HepG2 (cell line): ENCODE measurements at regions not wholly inside any gene's neighbourhood (a gene's known extent, or its start where the extent isn't known, plus 50 kb on each side); places are given as distances from the start of the nearest gene placed in this dataset.

ENCODE experiments used
- ATAC-seq: fragments of 200-7000 bp; cut with Tn5 transposase; 3 replicates; pipeline ENCODE4 v1.9.1; 2020; ENCODE audit warnings: mild to moderate bottlenecking, moderate library complexity
- BruUV-seq: library from RNA; stranded (reverse); fragments of 400-500 nt; replicated peaks from 2 replicates; lab custom pipeline; 2021; lab: Mats Ljungman, UMichigan
- CTCF ChIA-PET: fragments of 300-600 bp; formaldehyde crosslinking; extraction: SDS; loops from one replicate; lab custom pipeline; 2021; ENCODE audit warnings: low total read pairs, inconsistent platforms, low intra/inter-chr PET ratio; lab: Yijun Ruan, JAX
- POLR2A ChIA-PET: fragments of 350-600 bp; sonication (Branson Sonifier 250); formaldehyde crosslinking; loops from one replicate; lab custom pipeline; 2020; ENCODE audit warnings: antibody characterized with exemption, inconsistent platforms; lab: Yijun Ruan, JAX
- DNase-seq: peaks from one replicate; pipeline ENCODE4 v3.0.0-alpha.2; 2015; ENCODE audit warnings: low spot score
- FAIRE-seq: peaks from 3 replicates; lab custom pipeline; 2011; peaks lifted over from hg19 to GRCh38; lab: Jason Lieb, UNC
- H2AFZ ChIP-seq: one replicate; pipeline ENCODE4 v1.6.1; 2011; ENCODE audit warnings: low read length, inconsistent platforms
- H3K27ac ChIP-seq: fragments of 300-600 bp; 3 replicates; pipeline ENCODE4 v1.8.0; 2011; ENCODE audit warnings: mixed run types, mild to moderate bottlenecking, mixed read lengths, low read length, inconsistent platforms; ENCODE audit not compliant: insufficient read depth; ENCODE audit errors: extremely low read length
- H3K27me3 ChIP-seq, 2 experiments: fragments of 200-600 bp in 1 of 2; 2 replicates in 1 of 2; 3 replicates in 1 of 2; pipeline versions ENCODE4 v1.6.0 to v1.8.0; 2011; ENCODE audit warnings: low read length in 2 of 2, mild to moderate bottlenecking in 2 of 2, moderate library complexity in 2 of 2, inconsistent platforms in 1 of 2; ENCODE audit not compliant: insufficient read depth in 2 of 2, control insufficient read depth in 1 of 2
- H3K36me3 ChIP-seq, 2 experiments: fragments of 200-600 bp in 1 of 2; replicated peaks in 1 of 2; 2 replicates in 1 of 2; 3 replicates in 1 of 2; pipeline versions ENCODE4 v1.5.1 to v1.8.0; 2011; ENCODE audit warnings: low read length in 2 of 2, inconsistent platforms in 1 of 2; ENCODE audit not compliant: insufficient read depth in 2 of 2, control insufficient read depth in 1 of 2
- H3K4me1 ChIP-seq: 2 replicates; pipeline ENCODE4 v1.5.1; 2012; ENCODE audit warnings: low read length, inconsistent platforms; ENCODE audit not compliant: insufficient read depth
- H3K4me2 ChIP-seq: 2 replicates; pipeline ENCODE4 v1.6.0; 2011; ENCODE audit warnings: low read depth, low read length, inconsistent platforms
- H3K4me3 ChIP-seq, 3 experiments: fragments of 200-600 bp in 1 of 3; sonication (generic), shearing (Covaris generic) in 1 of 3; replicated peaks in 1 of 3; 2 replicates each; pipeline ENCODE4 v1.5.1; 2011 to 2016; ENCODE audit warnings: low read length in 3 of 3, inconsistent platforms in 2 of 3, low read depth in 2 of 3, mild to moderate bottlenecking in 2 of 3, control low read depth in 1 of 3, mixed read lengths in 1 of 3; ENCODE audit not compliant: insufficient read depth in 1 of 3
- H3K79me2 ChIP-seq: one replicate; pipeline ENCODE4 v1.6.1; 2011; ENCODE audit warnings: low read length, inconsistent platforms; ENCODE audit not compliant: insufficient read depth
- H3K9ac ChIP-seq: 2 replicates; pipeline ENCODE4 v1.6.0; 2011; ENCODE audit warnings: mild to moderate bottlenecking, low read depth, low read length, inconsistent platforms; ENCODE audit not compliant: insufficient read depth
- H3K9me3 ChIP-seq: 2 replicates; pipeline ENCODE4 v1.5.1; 2012; ENCODE audit warnings: mild to moderate bottlenecking, low read length
- H4K20me1 ChIP-seq: 2 replicates; pipeline ENCODE4 v1.6.0; 2011; ENCODE audit warnings: inconsistent platforms, mild to moderate bottlenecking, low read length, moderate library complexity; ENCODE audit not compliant: insufficient read depth
- DMTF1 ChIP-seq: sonication (generic); formaldehyde crosslinking; IDR thresholded peaks from 2 replicates; pipeline ENCODE4 v1.4.0; 2020; ENCODE audit warnings: mild to moderate bottlenecking, missing genetic modification reagents
- ESRRA ChIP-seq: sonication (generic); formaldehyde crosslinking; IDR thresholded peaks from 2 replicates; pipeline ENCODE4 v1.5.1; 2020; ENCODE audit warnings: mild to moderate bottlenecking, low read depth, missing genetic modification reagents
- IKZF4 ChIP-seq: sonication (generic); formaldehyde crosslinking; IDR thresholded peaks from 2 replicates; pipeline ENCODE4 v1.5.1; 2020; ENCODE audit warnings: borderline replicate concordance, mild to moderate bottlenecking, low read depth, missing genetic modification reagents; ENCODE audit errors: not compliant biosample characterization
- KLF11 ChIP-seq: IDR thresholded peaks from 2 replicates; pipeline ENCODE4 v1.6.1; 2016; ENCODE audit warnings: missing compliant biosample characterization
- PHF5A ChIP-seq: IDR thresholded peaks from one replicate; pipeline ENCODE4 v1.6.1; 2018; ENCODE audit warnings: low read depth, missing genetic modification reagents; ENCODE audit not compliant: unreplicated experiment
- SNRNP70 ChIP-seq: fragments of 200-400 bp; formaldehyde crosslinking; IDR thresholded peaks from 2 replicates; pipeline ENCODE4 v1.6.1; 2017; ENCODE audit warnings: mild to moderate bottlenecking, low read depth, low read length, moderate library complexity
- TBX2 ChIP-seq: sonication (generic); formaldehyde crosslinking; IDR thresholded peaks from 2 replicates; pipeline ENCODE4 v1.5.0; 2020; ENCODE audit warnings: missing genetic modification reagents, mild to moderate bottlenecking, borderline replicate concordance
- ZNF264 ChIP-seq: sonication (generic); formaldehyde crosslinking; IDR thresholded peaks from 2 replicates; pipeline ENCODE4 v1.4.0; 2020; ENCODE audit warnings: missing genetic modification reagents
- ZNF747 ChIP-seq: sonication (generic); formaldehyde crosslinking; IDR thresholded peaks from 2 replicates; pipeline ENCODE4 v1.8.1; 2023; ENCODE audit warnings: missing genetic modification reagents, mild to moderate bottlenecking, borderline replicate concordance
- WGBS: methylation state at CpG from one replicate; pipeline ENCODE4 v1.1.6; 2017; ENCODE audit warnings: low lambda C conversion rate; 5-methylcytosine and 5-hydroxymethylcytosine counted together
- in situ Hi-C: cut with HindIII; loops from 2 replicates; pipeline ENCODE4 v1.10.0; 2017; ENCODE audit warnings: low pct_unique_long_range_greater_than_20kb; ENCODE audit not compliant: extremely low pct_ligation_motif_present
- intact Hi-C: fragments of 100-400 bp; cut with micrococcal nuclease; formaldehyde crosslinking; loops from one replicate; pipeline ENCODE4 v1.10.0; 2022; ENCODE audit not compliant: unreplicated experiment
- TF ChIP-seq, protein P1 (sequence below): sonication (generic); formaldehyde crosslinking; conservative IDR thresholded peaks from 2 replicates; pipeline ENCODE4 v1.4.0; 2020; ENCODE audit warnings: missing genetic modification reagents
- TF ChIP-seq, protein P2 (sequence below): sonication (generic); formaldehyde crosslinking; IDR thresholded peaks from 2 replicates; pipeline ENCODE4 v1.4.0; 2020; ENCODE audit warnings: missing genetic modification reagents, borderline replicate concordance

GRCh38 chr6:168134560-168135201, 55.7 kb upstream of the FRMD1 start:
- H3K27ac ChIP-seq: no peak overlapping the region
- BruUV-seq: no TSS peak
- no peaks in the 10 kb centered on the region for H3K36me3 ChIP-seq
- no peaks in the 10 kb centered on the region for H3K79me2 ChIP-seq
- intact Hi-C loops (no loop called here), in situ Hi-C loops (loop anchor here (10.0 kb wide), 1 partner anchor 80 kb away; no protein-coding TSS in a partner anchor)
- H2AFZ ChIP-seq: no peak overlapping the region
- no peaks in the 10 kb centered on the region for H3K9me3 ChIP-seq
- DNase-seq (no peak), FAIRE-seq (no peak), ATAC-seq (no peak)
- H3K4me2 ChIP-seq: no peak overlapping the region
- POLR2A ChIA-PET: no interaction called here
- peaks cover 6 to 48% of the 10 kb centered on the region in 2 experiments; a peak in 4 of 5 replicates for H3K27me3 ChIP-seq
- 53% methylated on average over 13 of the region's 16 CpGs for WGBS
- H3K4me3 ChIP-seq: no peak overlapping the region
- CTCF ChIA-PET: no interaction called here
- TF ChIP-seq ZNF747 (CRISPR knock-in tag) (no peak), ESRRA (CRISPR knock-in tag) (no peak), IKZF4 (CRISPR knock-in tag) (no peak), DMTF1 (CRISPR knock-in tag) (no peak), PHF5A (no peak), SNRNP70 (no peak), ZNF264 (CRISPR knock-in tag) (no peak), TBX2 (CRISPR knock-in tag) (no peak), KLF11 (CRISPR knock-in tag) (no peak)
- TF ChIP-seq, protein P1, sequence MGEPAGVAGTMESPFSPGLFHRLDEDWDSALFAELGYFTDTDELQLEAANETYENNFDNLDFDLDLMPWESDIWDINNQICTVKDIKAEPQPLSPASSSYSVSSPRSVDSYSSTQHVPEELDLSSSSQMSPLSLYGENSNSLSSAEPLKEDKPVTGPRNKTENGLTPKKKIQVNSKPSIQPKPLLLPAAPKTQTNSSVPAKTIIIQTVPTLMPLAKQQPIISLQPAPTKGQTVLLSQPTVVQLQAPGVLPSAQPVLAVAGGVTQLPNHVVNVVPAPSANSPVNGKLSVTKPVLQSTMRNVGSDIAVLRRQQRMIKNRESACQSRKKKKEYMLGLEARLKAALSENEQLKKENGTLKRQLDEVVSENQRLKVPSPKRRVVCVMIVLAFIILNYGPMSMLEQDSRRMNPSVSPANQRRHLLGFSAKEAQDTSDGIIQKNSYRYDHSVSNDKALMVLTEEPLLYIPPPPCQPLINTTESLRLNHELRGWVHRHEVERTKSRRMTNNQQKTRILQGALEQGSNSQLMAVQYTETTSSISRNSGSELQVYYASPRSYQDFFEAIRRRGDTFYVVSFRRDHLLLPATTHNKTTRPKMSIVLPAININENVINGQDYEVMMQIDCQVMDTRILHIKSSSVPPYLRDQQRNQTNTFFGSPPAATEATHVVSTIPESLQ (CRISPR knock-in tag): no peak
- TF ChIP-seq, protein P2, sequence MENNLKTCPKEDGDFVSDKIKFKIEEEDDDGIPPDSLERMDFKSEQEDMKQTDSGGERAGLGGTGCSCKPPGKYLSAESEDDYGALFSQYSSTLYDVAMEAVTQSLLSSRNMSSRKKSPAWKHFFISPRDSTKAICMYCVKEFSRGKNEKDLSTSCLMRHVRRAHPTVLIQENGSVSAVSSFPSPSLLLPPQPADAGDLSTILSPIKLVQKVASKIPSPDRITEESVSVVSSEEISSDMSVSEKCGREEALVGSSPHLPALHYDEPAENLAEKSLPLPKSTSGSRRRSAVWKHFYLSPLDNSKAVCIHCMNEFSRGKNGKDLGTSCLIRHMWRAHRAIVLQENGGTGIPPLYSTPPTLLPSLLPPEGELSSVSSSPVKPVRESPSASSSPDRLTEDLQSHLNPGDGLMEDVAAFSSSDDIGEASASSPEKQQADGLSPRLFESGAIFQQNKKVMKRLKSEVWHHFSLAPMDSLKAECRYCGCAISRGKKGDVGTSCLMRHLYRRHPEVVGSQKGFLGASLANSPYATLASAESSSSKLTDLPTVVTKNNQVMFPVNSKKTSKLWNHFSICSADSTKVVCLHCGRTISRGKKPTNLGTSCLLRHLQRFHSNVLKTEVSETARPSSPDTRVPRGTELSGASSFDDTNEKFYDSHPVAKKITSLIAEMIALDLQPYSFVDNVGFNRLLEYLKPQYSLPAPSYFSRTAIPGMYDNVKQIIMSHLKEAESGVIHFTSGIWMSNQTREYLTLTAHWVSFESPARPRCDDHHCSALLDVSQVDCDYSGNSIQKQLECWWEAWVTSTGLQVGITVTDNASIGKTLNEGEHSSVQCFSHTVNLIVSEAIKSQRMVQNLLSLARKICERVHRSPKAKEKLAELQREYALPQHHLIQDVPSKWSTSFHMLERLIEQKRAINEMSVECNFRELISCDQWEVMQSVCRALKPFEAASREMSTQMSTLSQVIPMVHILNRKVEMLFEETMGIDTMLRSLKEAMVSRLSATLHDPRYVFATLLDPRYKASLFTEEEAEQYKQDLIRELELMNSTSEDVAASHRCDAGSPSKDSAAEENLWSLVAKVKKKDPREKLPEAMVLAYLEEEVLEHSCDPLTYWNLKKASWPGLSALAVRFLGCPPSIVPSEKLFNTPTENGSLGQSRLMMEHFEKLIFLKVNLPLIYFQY (CRISPR knock-in tag): no peak
- H4K20me1 ChIP-seq: no peaks in the 10 kb centered on the region
- H3K4me1 ChIP-seq: no peaks in the 10 kb centered on the region
- no peak overlapping the region for H3K9ac ChIP-seq
